ENCODE measurements at regions not wholly inside any gene's neighbourhood (a gene's known extent, or its start where the extent isn't known, plus 50 kb on each side); places are given as distances from the start of the nearest gene placed in this dataset.

- DNase-seq (ENCODE audit: low read depth): no peak
These were observed 124.1 kb upstream of the RPS6KA2 start for GRCh38 chr6:166751051-166751595.

- DNase-seq (ENCODE audit: low read depth): no peak
These were observed 123.2 kb upstream of the RPS6KA2 start for GRCh38 chr6:166750108-166750793.

- DNase-seq (ENCODE audit: low read depth): no peak
These were observed 122.6 kb upstream of the RPS6KA2 start for GRCh38 chr6:166749666-166750065.

GRCh38 chr6:166747644-166748595 is 120.9 kb upstream of the RPS6KA2 start:
- DNase-seq (ENCODE audit: low read depth): peak; percentile 24

GRCh38 chr6:166745801-166746668 is 119.0 kb upstream of the RPS6KA2 start:
- no peak for DNase-seq (ENCODE audit: low read depth)

- DNase-seq (ENCODE audit: low read depth): no peak
These were observed 117.4 kb upstream of the RPS6KA2 start for GRCh38 chr6:166744223-166745134.

- DNase-seq (ENCODE audit: low read depth): no peak
These were observed 116.6 kb upstream of the RPS6KA2 start for GRCh38 chr6:166743406-166744222.

- DNase-seq (ENCODE audit: low read depth): no peak
These were observed 115.9 kb upstream of the RPS6KA2 start for GRCh38 chr6:166742981-166743380.

GRCh38 chr6:166739976-166740318 is 112.9 kb upstream of the RPS6KA2 start:
- DNase-seq (ENCODE audit: low read depth): no peak

GRCh38 chr6:166739117-166739975 is 112.3 kb upstream of the RPS6KA2 start:
- no peak for DNase-seq (ENCODE audit: low read depth)

GRCh38 chr6:166738386-166739116 is 111.5 kb upstream of the RPS6KA2 start:
- DNase-seq (ENCODE audit: low read depth): no peak

- no peak for DNase-seq (ENCODE audit: low read depth)
These were observed 110.2 kb upstream of the RPS6KA2 start for GRCh38 chr6:166737261-166737660.

GRCh38 chr6:166736634-166737033 is 109.6 kb upstream of the RPS6KA2 start:
- DNase-seq (ENCODE audit: low read depth): peak; percentile 47

GRCh38 chr6:166733900-166734299 is 106.8 kb upstream of the RPS6KA2 start:
- DNase-seq (ENCODE audit: low read depth): no peak

- no peak for DNase-seq (ENCODE audit: low read depth)
These were observed 102.6 kb upstream of the RPS6KA2 start for GRCh38 chr6:166729658-166730057.

- DNase-seq (ENCODE audit: low read depth): no peak
These were observed 102.0 kb upstream of the RPS6KA2 start for GRCh38 chr6:166728884-166729530.

- DNase-seq (ENCODE audit: low read depth): no peak
These were observed 99.2 kb upstream of the RPS6KA2 start for GRCh38 chr6:166726201-166726600.

GRCh38 chr6:166725571-166725970 is 98.5 kb upstream of the RPS6KA2 start:
- no peak for DNase-seq (ENCODE audit: low read depth)

Data from RPMI7951 (cell line).